ENCODE measurements at regions not wholly inside any gene's neighbourhood (a gene's known extent, or its start where the extent isn't known, plus 50 kb on each side); places are given as distances from the start of the nearest gene placed in this dataset.

GRCh38 chr9:99326112-99326916 lies 104.2 kb downstream of the SEC61B start:
- no peak for TF ChIP-seq CTCF (IDR thresholded peaks at IDR 0.05; ENCODE audit: low read depth, low read length)
- no peak for DNase-seq (ENCODE audit: extremely low read depth, low read depth)

- no peak for DNase-seq (ENCODE audit: extremely low read depth, low read depth)
- no peak for TF ChIP-seq CTCF (IDR thresholded peaks at IDR 0.05; ENCODE audit: low read depth, low read length)
Observed at GRCh38 chr9:99326917-99327189, 104.8 kb downstream of the SEC61B start.

- DNase-seq (ENCODE audit: extremely low read depth, low read depth), result no peak
- TF ChIP-seq CTCF (IDR thresholded peaks at IDR 0.05; ENCODE audit: low read depth, low read length), result no peak
Observed at GRCh38 chr9:99327667-99328066, 105.6 kb downstream of the SEC61B start.

- no peak for TF ChIP-seq CTCF (IDR thresholded peaks at IDR 0.05; ENCODE audit: low read depth, low read length)
Observed at GRCh38 chr9:99335280-99335679, 113.2 kb downstream of the SEC61B start.

GRCh38 chr9:99336005-99336404 lies 113.9 kb downstream of the SEC61B start:
- no peak for TF ChIP-seq CTCF (IDR thresholded peaks at IDR 0.05; ENCODE audit: low read depth, low read length)

More at GRCh38 chr9:99335280-99335679, 113.2 kb downstream of the SEC61B start:
- DNase-seq (ENCODE audit: extremely low read depth, low read depth), result no peak

GRCh38 chr9:99336531-99336930 lies 114.4 kb downstream of the SEC61B start:
- no peak for DNase-seq (ENCODE audit: extremely low read depth, low read depth)

More at GRCh38 chr9:99336005-99336404, 113.9 kb downstream of the SEC61B start:
- no peak for DNase-seq (ENCODE audit: extremely low read depth, low read depth)

More at GRCh38 chr9:99336531-99336930, 114.4 kb downstream of the SEC61B start:
- no peak for TF ChIP-seq CTCF (IDR thresholded peaks at IDR 0.05; ENCODE audit: low read depth, low read length)
